ENCODE measurements at regions not wholly inside any gene's neighbourhood (a gene's known extent, or its start where the extent isn't known, plus 50 kb on each side); places are given as distances from the start of the nearest gene placed in this dataset.

GRCh38 chr3:193857996-193858395 lies 265.0 kb downstream of the OPA1 start:
- no peak for TF ChIP-seq POLR2A (IDR thresholded peaks at IDR 0.05)
- TF ChIP-seq CTCF (IDR thresholded peaks at IDR 0.05) = no peak
